Hematopoietic multipotent progenitor cell treated with erythropoietin and hydrocortisone succinate and interleukin-3 and kit ligand, for 4 days (in vitro differentiated cells): ENCODE measurements at regions not wholly inside any gene's neighbourhood (a gene's known extent, or its start where the extent isn't known, plus 50 kb on each side); places are given as distances from the start of the nearest gene placed in this dataset.

Experiments used
- DNase-seq: peaks from one replicate; pipeline ENCODE4 v3.0.0-alpha.2; 2015

- no peak for DNase-seq
These were observed 53.7 kb upstream of the ADAMTS19 start for GRCh38 chr5:129406440-129406839.
